Activated CD8-positive, alpha-beta T cell treated with anti-CD3 and anti-CD28 coated beads for 36 hours (primary cell): ENCODE measurements at regions not wholly inside any gene's neighbourhood (a gene's known extent, or its start where the extent isn't known, plus 50 kb on each side); places are given as distances from the start of the nearest gene placed in this dataset.

Experiments used
- ATAC-seq: fragments of 200-7000 bp; cut with Tn5 transposase; one replicate; pipeline ENCODE4 v1.10.0; 2021; ENCODE audit warnings: mild to moderate bottlenecking, moderate library complexity
- CTCF ChIA-PET: fragments of 350-600 bp; sonication (Branson Sonifier 250); formaldehyde crosslinking; loops from one replicate; lab custom pipeline; 2021; ENCODE audit warnings: antibody characterized with exemption; lab: Charles Lee
- POLR2A ChIA-PET: fragments of 350-600 bp; sonication (Branson Sonifier 250); formaldehyde crosslinking; loops from one replicate; lab custom pipeline; 2021; ENCODE audit warnings: antibody characterized with exemption; lab: Charles Lee
- DNase-seq: peaks from one replicate; pipeline ENCODE4 v3.0.0-alpha.2; 2020
- H3K27ac Mint-ChIP-seq: one replicate; pipeline ENCODE4 v1.8.0; 2021; ENCODE audit warnings: mild to moderate bottlenecking, mixed read lengths
- H3K27me3 Mint-ChIP-seq: one replicate; pipeline ENCODE4 v1.8.0; 2021; ENCODE audit warnings: mixed read lengths
- H3K36me3 Mint-ChIP-seq: one replicate; pipeline ENCODE4 v1.8.0; 2021; ENCODE audit warnings: low read depth, mixed read lengths
- H3K4me1 Mint-ChIP-seq: one replicate; pipeline ENCODE4 v1.8.0; 2021; ENCODE audit warnings: low read depth, mixed read lengths
- H3K4me3 Mint-ChIP-seq: one replicate; pipeline ENCODE4 v1.8.0; 2021; ENCODE audit warnings: mild to moderate bottlenecking, moderate library complexity, mixed read lengths
- H3K9me3 Mint-ChIP-seq: one replicate; pipeline ENCODE4 v1.8.0; 2021; ENCODE audit warnings: mixed read lengths
- intact Hi-C: fragments of 100-400 bp; cut with micrococcal nuclease; formaldehyde crosslinking; loops from one replicate; pipeline ENCODE4 v1.10.0; 2022
- TF ChIP-seq, protein P1 (sequence below): fragments of 200-600 bp; IDR thresholded peaks from one replicate; pipeline ENCODE4 v1.8.0; 2022; ENCODE audit warnings: antibody characterized with exemption, mild to moderate bottlenecking

- Mint-ChIP-seq H3K9me3 (no peaks in the 10 kb centered on the region), H3K4me3 (no peak overlapping the region), H3K27ac (peak overlapping the region; percentile 44), H3K27me3 (no peaks in the 10 kb centered on the region), H3K36me3 (no peaks in the 10 kb centered on the region), H3K4me1 (peaks cover 29% of the 10 kb centered on the region)
- ATAC-seq (no peak), DNase-seq (no peak)
- POLR2A ChIA-PET = interaction anchor here (0.6 kb wide), 1 partner anchor 40 kb away, joined by 3 read pairs; no protein-coding TSS in a partner anchor
- TF ChIP-seq, protein P1, sequence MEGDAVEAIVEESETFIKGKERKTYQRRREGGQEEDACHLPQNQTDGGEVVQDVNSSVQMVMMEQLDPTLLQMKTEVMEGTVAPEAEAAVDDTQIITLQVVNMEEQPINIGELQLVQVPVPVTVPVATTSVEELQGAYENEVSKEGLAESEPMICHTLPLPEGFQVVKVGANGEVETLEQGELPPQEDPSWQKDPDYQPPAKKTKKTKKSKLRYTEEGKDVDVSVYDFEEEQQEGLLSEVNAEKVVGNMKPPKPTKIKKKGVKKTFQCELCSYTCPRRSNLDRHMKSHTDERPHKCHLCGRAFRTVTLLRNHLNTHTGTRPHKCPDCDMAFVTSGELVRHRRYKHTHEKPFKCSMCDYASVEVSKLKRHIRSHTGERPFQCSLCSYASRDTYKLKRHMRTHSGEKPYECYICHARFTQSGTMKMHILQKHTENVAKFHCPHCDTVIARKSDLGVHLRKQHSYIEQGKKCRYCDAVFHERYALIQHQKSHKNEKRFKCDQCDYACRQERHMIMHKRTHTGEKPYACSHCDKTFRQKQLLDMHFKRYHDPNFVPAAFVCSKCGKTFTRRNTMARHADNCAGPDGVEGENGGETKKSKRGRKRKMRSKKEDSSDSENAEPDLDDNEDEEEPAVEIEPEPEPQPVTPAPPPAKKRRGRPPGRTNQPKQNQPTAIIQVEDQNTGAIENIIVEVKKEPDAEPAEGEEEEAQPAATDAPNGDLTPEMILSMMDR = no peak
- intact Hi-C loops = no loop called here
- CTCF ChIA-PET = no interaction called here
Observed at GRCh38 chr21:39005502-39005787, 177.8 kb downstream of the PSMG1 start.

- intact Hi-C loops = no loop called here
- DNase-seq (peak; percentile 12), ATAC-seq (peak; percentile 14)
- peaks cover 34% of the 10 kb centered on the region for H3K4me1 Mint-ChIP-seq
- POLR2A ChIA-PET = interaction anchor here (0.6 kb wide), 1 partner anchor 39 kb away, joined by 3 read pairs; no protein-coding TSS in a partner anchor
- CTCF ChIA-PET = no interaction called here
- H3K9me3 Mint-ChIP-seq = no peaks in the 10 kb centered on the region
- H3K27ac Mint-ChIP-seq = peak overlapping the region; percentile 76
- peaks cover under 1% of the 10 kb centered on the region for H3K27me3 Mint-ChIP-seq
- TF ChIP-seq, protein P1 = no peak
- no peak overlapping the region for H3K4me3 Mint-ChIP-seq
- H3K36me3 Mint-ChIP-seq = no peaks in the 10 kb centered on the region
Observed at GRCh38 chr21:39004634-39005501, 178.4 kb downstream of the PSMG1 start.

GRCh38 chr21:39003982-39004633 lies 179.1 kb downstream of the PSMG1 start:
- intact Hi-C loops = no loop called here
- H3K9me3 Mint-ChIP-seq = no peaks in the 10 kb centered on the region
- peaks cover 2% of the 10 kb centered on the region for H3K27me3 Mint-ChIP-seq
- ChIA-PET CTCF (interaction anchor here (0.7 kb wide), 1 partner anchor 186 kb away, joined by 3 read pairs; no protein-coding TSS in a partner anchor), POLR2A (no interaction called here)
- no peaks in the 10 kb centered on the region for H3K36me3 Mint-ChIP-seq
- TF ChIP-seq, protein P1 = no peak
- DNase-seq = peak; percentile 45
- H3K4me3 Mint-ChIP-seq = no peak overlapping the region
- H3K4me1 Mint-ChIP-seq = peaks cover 40% of the 10 kb centered on the region
- H3K27ac Mint-ChIP-seq = peak overlapping the region; percentile 76
- ATAC-seq = peak; percentile 55

- no peak overlapping the region for H3K4me3 Mint-ChIP-seq
- ATAC-seq = no peak
Observed at GRCh38 chr21:39001341-39001740, 181.9 kb downstream of the PSMG1 start.

More at GRCh38 chr21:39001341-39001740, 181.9 kb downstream of the PSMG1 start:
- Mint-ChIP-seq H3K27ac (no peak overlapping the region), H3K9me3 (no peaks in the 10 kb centered on the region), H3K36me3 (no peaks in the 10 kb centered on the region), H3K4me1 (peaks cover 44% of the 10 kb centered on the region), H3K27me3 (peaks cover 9% of the 10 kb centered on the region)
- intact Hi-C loops = no loop called here
- CTCF ChIA-PET = no interaction called here
- TF ChIP-seq, protein P1 = no peak
- DNase-seq = no peak
- POLR2A ChIA-PET = no interaction called here
